HG03565 (cell line): ENCODE measurements at regions not wholly inside any gene's neighbourhood (a gene's known extent, or its start where the extent isn't known, plus 50 kb on each side); places are given as distances from the start of the nearest gene placed in this dataset.
"Not testable (repeated sequence)": the region's sequence is repeated elsewhere in the genome, so short reads cannot be mapped to it uniquely, and the experiment has no call there.

Experiments used
- ATAC-seq: cut with Tn5 transposase; IDR thresholded peaks from one replicate; pipeline ENCODE4 v1.9.1; 2021; ENCODE audit warnings: mild to moderate bottlenecking, moderate library complexity; ENCODE audit not compliant: unreplicated experiment

DNA sequence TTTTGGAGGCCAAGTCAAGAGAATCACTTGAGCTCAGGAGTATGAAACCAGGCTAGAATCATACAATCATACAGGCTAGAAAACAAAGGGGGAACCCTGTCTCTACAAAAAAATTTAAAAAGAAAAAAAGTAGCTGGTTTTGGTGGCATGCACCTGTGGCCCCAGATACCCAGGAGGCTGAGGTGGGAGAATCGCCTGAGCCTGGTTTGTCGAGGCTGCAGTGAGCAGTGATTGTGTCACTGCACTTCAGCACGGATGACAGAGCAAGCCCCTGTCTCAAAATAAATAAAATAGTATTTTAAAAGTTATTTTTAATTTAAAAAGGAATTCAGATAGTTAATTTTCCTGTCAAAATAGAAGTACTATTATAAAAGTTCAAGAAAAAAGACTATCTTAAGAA is 369.1 kb upstream of the SLITRK5 start:
- no peak for ATAC-seq

DNA sequence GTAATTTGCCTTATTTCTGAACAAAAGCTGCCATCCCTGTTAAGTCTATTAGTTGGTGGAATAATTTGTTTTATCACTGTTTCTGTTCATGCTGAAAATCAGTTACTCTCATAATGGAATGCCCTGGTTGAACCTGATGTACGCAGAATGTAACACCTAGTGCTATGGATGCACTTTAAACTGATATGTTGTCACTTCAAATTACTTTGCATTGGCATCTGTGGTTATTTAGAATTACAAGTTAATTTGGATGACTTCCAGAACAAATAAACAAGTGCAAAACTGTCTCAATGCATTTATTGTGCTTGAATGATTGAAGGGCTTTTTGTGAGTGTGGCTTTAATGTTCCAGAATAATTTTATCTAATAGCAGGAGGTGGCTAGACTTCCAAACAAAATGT is 368.2 kb upstream of the SLITRK5 start:
- no peak for ATAC-seq

DNA sequence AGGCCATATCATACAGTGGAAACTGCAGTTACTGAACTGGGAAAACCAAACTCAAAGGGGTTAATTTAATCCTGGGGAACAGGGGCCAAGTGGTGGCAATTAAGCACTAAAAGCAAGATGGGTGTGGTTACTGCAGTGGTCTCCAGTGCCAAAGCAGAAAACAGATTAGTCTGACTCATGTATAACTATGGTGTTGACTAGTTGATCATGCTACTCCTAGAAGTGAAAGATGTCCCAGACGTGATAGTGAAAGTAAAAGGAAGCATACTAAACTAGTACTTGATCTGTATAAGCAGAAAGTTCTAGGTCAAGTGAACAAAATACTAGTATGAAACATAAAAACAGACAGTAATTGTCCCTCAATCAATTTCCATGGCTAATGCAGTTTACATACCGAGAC is 360.0 kb upstream of the SLITRK5 start:
- no peak for ATAC-seq

DNA sequence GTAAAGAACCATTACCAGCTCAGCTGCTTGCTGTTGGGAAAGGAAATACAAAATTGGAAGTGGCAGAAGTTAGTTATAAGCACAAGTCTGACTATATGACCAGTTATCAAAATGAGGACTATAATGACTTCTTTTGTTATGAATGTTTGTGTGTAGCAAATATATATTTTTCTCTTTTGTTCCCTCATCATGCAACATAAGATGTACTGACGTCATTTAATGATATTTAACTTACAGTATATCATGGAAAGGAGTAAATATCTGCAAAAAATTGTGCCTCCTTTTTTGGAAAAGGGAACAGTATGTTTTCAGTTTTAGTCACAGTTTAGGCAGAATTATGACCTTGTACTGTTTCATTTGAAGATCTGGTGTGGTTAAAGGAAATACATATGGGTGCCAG is 356.3 kb upstream of the SLITRK5 start:
- no peak for ATAC-seq

DNA sequence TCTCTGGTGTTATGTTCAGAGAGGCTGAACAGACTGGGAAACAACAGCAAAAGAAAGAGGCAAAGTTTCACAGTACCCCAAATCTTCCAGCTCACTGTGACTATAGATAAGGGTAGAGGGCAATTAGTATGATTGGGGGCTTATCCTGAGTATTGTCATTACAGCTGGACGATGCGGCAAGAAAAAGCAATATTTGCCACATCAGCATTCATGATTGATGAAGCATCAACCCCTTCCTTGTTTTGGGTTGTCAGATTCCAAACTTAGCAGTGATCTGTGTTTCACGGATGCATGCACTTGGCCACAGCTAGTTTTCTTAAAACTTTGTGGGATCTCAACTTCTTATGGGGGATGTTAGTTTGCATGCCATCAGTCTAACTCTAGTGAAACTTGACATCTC is 348.8 kb upstream of the SLITRK5 start:
- no peak for ATAC-seq

DNA sequence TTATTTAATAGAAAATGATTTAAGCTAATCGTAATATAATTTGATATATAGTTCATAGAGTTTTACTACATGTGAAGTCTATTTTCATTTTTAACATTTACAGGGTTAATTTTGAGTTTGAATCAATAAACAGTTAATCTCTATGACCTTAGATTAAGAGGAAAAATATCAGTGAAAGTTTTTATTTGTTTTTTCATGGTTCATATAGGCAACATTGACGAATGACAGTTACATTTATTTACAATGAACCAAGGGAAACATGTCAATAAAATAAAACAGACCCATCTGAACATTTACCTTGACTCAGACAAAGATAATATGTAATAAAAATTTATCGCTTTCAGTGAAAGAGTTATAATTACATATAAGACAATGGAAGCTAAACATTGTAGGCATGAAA is 346.6 kb upstream of the SLITRK5 start:
- no peak for ATAC-seq

DNA sequence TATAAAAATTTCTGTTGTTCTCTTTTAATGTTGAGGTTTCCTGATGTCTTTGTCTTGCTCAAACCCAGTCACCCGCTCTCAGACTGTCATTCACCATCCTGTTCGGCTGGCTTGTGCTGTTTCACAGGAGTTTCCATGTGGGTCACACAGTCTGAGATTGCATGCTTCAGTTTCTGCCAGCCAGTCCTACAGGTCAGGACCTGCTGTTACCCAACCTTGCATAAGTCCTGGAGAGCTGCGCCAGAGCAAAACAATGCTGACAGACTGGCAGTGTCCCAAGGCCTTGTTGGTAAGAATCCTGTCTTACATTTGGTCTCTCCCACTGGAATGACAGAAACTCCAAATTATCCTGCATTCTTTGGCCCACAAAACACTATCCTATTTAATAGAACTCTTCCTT is 340.0 kb upstream of the SLITRK5 start:
- no peak for ATAC-seq

DNA sequence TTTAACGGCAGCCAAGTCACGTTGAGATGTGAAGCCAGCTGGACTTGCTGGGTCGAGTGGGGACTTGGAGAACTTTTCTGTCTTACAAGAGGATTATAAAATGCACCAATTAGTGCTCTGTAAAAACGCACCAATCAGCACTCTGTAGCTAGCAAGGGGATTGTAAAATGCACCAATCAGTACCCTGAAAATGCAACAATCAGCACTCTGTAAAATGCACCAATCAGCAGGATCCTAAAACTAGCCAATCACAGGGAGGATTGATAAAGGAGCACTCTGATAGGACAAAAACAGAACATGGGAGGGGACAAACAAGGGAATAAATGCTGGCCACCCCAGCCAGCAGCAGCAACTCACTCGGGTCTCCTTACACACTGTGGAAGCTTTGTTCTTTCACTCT is 337.6 kb upstream of the SLITRK5 start:
- no peak for ATAC-seq

DNA sequence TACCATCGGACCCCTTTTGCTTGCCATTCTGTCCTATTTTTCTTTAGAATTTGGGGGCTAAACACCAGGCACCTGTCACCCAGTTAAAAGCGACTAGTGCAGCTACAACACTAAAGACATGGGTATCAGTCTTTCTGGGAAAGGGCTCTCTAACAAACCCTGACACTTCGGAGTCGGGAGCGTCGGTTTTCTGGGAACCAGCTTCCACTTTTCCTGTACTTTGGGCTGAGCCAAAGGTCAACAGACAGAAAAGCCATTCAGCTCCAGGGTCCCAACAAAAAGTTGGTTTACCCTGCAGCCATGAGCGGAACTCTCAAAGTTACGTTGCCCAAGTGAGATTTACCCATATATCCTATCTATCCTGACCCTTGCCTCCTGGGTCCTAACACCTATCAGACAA is 337.0 kb upstream of the SLITRK5 start:
- ATAC-seq = no peak

DNA sequence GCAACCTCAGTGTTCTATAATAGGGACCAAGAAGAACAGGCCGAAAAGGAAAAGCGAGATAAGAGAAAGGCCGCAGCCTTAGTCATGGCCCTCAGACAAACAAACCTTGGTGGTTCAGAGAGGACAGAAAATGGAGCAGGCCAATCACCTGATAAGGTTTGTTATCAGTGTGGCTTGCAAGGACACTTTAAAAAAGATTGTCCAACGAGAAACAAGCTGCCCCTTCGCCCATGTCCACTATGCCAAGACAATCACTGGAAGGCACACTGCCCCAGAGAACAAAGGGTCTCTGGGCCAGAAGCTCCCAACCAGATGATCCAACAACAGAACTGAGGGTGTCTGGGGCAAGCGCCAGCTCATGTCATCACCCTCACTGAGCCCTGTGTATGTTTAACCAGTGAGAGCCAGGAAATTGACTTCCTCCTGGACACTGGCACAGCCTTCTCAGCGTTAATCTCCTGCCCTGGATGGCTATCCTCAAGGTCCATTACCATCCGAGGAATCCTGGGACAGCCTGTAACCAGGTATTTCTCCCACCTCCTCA is 334.8 kb upstream of the SLITRK5 start:
- ATAC-seq = not testable (repeated sequence)

DNA sequence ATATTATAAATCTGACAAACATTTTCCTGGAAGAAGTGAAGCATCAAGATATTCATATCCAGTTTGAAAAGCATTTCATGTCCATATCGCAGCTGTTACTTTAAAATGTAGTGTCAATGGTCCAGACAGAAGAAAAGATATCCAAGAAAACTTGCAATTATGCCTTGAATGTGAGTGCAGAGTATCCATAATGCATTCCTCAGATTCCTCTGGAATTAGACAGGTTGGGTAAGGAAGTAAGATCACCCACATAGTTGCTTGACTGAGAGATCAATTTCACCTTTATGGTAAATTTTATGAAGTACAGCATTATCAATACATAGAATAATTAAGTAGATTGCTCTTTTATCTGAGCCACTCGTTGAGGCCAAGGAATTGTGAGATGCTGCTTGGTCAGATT is 327.0 kb upstream of the SLITRK5 start:
- ATAC-seq = no peak

DNA sequence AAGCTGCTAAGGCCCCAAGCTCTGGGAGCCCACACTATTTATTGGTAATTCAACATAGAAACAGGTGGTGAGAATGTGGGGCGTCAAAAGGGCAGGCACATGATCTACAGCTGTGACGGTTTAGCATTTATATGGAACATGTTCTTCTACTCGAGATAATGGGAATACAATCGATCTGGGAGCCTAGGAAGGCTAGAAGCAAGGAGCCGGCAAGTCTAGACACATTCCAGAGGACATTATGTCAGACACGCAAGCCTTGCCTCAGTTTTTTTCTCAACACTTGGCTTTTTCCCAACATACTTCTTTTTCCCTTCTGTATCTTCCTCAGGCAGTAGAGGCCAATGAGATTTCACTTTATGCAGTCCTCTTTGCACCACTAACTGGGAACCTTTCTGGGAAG is 315.7 kb upstream of the SLITRK5 start:
- no peak for ATAC-seq

DNA sequence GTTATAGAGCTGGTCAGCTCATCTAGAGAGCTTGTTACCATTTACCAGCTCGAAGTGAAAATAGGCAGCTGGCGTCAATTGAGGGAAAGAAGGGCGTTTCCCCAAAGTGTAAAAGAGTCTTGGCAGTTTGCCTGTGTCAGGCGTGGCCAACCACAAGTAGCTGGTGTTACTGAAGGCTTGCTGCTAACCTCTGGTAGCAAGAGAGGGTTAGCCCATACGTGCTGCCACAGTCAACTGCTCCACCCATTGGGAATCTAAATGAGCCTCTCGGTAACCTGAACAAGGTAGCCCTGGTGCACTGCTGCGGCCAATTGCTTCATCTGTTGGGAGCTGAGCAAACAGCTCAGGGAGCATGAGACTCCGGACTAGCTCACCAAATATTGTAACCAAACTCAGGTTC is 314.9 kb upstream of the SLITRK5 start:
- ATAC-seq = no peak

DNA sequence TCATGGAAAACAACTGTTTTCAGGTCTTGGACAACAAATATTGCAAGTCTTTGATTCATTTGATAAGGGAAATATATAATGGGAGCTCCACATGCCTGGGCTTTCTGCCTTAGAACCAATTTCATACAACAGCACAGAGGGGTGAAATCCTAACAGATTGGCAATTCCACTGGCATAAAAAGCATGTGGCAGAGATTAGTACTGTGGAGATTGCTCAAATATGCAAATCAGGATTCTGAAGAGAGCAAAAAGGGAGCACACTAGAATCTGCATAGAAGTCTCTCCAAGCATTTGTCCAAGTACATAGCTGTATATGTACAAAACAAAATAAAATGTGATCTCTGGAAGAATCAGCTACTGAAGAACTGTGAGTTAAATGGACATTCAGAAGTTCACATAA is 312.9 kb upstream of the SLITRK5 start:
- no peak for ATAC-seq

DNA sequence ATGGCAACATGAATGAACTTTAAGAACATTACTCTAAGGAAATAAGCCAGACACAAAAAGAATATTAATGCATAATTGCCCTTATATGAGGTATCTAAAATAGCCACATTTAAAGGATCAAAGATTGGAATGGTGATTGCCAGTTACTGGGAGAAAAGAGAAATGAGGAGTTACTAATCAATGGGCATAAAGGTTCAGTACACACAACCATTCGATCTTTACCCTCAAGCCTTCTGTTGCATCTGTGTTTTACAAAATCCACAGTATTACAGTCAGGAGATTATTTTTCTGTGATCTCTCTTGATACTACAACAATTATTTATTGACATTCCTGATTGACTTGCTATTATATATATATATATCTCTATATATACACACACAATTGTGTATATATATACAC is 310.0 kb upstream of the SLITRK5 start:
- ATAC-seq = no peak

DNA sequence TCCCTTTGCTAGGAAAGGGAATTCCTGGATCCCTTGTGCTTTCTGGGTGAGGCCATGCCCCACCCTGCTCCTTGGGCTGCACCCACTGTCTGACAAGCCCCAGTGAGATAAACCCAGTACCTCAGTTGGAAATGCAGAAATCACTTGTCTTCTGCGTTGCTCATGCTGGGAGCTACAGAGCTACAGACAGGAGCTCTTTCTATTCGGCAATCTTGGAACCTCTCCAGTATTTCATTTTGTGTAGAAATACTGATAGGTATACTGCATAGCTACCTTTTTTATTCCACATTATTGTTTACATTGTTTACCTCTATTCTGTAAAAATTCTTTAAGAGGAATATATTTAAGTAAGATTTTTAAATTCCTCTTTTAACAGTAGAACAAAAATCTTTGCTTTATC is 302.5 kb upstream of the SLITRK5 start:
- no peak for ATAC-seq

DNA sequence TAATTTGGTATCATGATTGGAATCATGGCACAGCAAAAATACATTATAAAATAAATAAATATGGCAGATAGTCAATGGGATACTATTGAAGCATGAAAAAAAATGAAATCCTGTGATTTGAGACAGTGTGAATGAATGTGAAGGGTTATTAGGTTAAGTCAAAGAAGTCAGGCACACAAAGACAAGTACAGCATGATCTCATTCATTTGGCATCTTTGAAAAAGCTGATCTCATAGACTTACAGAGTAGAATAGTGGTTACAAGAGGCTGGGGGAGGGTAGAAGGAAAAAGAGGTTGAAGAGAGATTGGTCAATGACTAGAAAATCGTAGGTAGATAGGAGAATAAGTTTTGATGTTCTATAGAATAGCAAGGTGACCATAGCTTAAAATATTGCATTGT is 295.1 kb upstream of the SLITRK5 start:
- ATAC-seq = no peak

DNA sequence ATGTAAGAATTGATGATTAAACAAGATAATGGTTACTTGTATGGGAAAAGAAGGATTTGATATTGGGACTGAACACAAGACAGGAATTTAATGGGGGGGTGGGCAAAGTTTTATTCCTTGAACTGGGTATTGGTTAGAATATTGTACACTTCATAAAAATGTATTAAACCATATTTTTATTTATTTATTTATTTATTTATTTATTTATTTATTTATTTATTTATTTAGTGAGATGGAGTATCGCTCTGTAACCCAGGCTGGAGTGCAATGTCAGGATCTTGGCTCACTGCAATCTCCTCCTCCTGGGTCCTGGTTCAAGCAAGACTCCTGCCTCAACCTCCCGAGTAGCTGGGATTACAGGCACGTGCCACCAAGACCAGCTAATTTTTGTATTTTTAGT is 287.1 kb upstream of the SLITRK5 start:
- ATAC-seq = no peak

DNA sequence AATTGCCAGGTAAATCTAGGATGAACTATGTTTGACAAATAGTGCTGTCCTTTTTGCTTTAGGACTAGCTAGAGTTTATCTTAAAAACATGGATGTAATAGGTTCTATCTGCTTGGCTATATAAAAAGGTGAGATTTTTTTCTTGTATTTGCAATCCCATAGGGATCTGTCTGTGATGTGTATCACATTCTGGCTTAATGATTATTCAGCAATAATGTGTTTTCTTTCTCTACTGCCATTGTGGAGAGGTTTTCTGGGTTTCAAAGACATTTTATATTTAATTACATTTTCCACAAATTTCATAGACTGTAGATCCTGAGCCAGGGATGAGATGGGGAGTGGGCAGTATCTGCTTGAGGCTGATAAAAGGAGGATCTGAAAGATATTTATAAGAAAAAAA is 277.8 kb upstream of the SLITRK5 start:
- ATAC-seq = no peak

DNA sequence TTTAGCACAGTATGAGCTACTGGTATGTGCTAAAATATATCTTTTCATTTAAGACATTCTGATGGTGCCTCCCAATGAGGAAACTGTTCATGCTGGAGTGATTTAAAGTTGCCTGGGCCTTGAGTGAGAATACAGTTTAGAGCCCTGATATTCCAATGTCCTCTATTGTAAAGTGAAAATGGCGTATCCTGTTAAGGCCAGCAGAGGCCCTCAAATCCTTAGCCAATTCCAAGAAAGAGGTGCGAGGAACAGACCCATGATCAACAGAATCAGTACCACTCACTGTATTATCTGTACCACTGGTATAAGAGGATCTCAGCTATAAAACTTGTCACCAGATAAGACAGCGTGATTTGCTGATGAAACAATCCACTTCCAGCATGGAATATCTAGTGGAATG is 273.1 kb upstream of the SLITRK5 start:
- ATAC-seq = no peak

DNA sequence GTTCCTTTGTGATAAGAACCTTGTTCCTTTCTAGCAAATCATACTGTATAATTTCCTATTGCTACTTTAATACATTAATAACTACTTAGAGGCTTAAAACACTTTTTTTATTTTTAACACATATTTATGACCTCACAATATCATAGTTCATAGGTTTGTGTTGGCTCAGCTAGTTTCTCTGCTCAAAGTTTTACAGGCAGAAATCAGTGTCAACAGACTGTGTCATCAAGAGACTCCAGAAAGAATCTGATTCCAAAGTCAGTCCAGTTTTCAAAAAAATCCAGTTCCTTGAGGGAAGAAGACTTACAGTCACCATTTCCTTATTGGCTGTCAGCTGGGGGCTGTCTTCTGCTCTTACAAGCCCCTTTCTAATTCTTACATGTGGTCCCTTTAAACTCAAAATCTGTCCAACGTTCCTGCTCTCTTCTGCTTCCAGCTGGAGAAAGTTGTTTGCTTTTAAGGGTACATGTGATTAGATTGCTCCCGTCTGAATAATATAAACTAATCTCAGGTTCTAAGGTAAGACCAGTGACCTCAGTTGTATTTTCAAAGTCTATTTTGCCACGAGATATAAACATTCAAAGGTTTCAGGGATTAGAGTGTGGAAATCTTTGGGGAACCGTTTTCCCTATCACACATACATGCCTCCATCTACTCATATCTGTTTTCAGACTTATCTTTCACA is 267.3 kb upstream of the SLITRK5 start:
- ATAC-seq = no peak

DNA sequence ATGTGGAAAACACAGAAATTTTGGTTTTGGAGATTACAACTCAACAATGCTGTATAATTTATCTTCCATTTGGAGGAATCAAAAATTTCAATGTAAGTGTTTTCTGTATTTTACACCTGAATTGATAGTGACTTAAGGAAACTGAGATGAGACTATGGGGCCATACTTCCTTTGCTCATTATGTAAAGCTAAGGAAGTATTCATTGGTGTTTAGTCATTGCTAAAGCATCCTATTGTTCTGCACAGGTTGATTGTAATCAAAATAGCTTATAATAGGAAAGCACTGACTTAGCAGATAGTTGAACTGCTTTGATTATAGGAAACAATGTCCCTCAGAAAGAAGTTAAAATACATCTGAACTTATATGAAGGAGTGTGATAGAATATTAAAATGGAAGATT is 244.4 kb upstream of the SLITRK5 start:
- no peak for ATAC-seq

DNA sequence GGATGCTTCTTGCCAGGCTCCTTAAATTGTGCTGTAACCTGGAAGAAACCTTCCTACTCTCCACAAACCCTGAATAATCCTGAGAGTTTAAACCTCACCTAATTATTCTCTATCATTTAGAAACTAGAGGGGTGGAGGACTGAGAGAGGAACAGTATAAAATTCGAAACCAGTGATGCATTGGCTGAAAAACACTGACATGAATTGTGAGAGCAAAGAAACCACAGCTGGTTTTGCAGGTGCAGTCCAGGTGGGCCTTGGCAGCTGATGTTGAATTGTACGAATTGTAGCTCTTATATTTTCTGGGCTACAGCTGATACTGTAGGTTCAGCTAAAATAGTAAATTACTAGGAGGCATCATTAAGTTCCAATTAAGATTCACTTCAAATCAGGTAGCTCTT is 227.0 kb upstream of the SLITRK5 start:
- ATAC-seq = no peak
